ENCODE measurements at regions not wholly inside any gene's neighbourhood (a gene's known extent, or its start where the extent isn't known, plus 50 kb on each side); places are given as distances from the start of the nearest gene placed in this dataset.

- Histone ChIP-seq H3K27me3 (no peaks in the 10 kb centered on the region), H3K36me3 (no peaks in the 10 kb centered on the region), H3K27ac (no peak overlapping the region), H3K4me3 (no peak overlapping the region), H3K9me3 (no peaks in the 10 kb centered on the region), H3K4me1 (peaks cover 0 to 12% (median 0%) of the 10 kb centered on the region in 12 donors)
- ATAC-seq, result no peak
- no peak for DNase-seq
- intact Hi-C loops (cut with DNase I), result no loop called here
- no peak for TF ChIP-seq POLR2A (IDR thresholded peaks at IDR 0.05)
These were observed 130.4 kb upstream of the SPRY1 start for GRCh38 chr4:123266221-123266620.

- no peak for ATAC-seq
- H3K27ac ChIP-seq, result no peak overlapping the region
- no peak overlapping the region for H3K4me3 ChIP-seq
- H3K36me3 ChIP-seq, result no peaks in the 10 kb centered on the region
- DNase-seq, result no peak
- H3K4me1 ChIP-seq, result peaks cover 0 to 3% (median 0%) of the 10 kb centered on the region in 12 donors
- WGBS, 4 donors, result 94 to 99% (median 97%) methylated on average over 3 of the region's 3 CpGs
- no peak for TF ChIP-seq POLR2A (IDR thresholded peaks at IDR 0.05)
- TF ChIP-seq CTCF (IDR thresholded peaks at IDR 0.05), result no peak
- H3K27me3 ChIP-seq, result no peaks in the 10 kb centered on the region
- no peaks in the 10 kb centered on the region for H3K9me3 ChIP-seq
- intact Hi-C loops (cut with DNase I), result no loop called here
These were observed 117.8 kb upstream of the SPRY1 start for GRCh38 chr4:123278755-123279154.

- TF ChIP-seq CTCF (IDR thresholded peaks at IDR 0.05) (no peak), POLR2A (IDR thresholded peaks at IDR 0.05) (no peak)
- Histone ChIP-seq H3K27me3 (no peaks in the 10 kb centered on the region), H3K4me3 (no peak overlapping the region), H3K4me1 (peaks cover 0 to 21% (median 5%) of the 10 kb centered on the region in 12 donors), H3K36me3 (no peaks in the 10 kb centered on the region), H3K27ac (no peak overlapping the region), H3K9me3 (no peaks in the 10 kb centered on the region)
- 97 to 98% (median 97%) methylated on average over 3 of the region's 3 CpGs for WGBS, 4 donors
- ATAC-seq (no peak), DNase-seq (no peak)
- intact Hi-C loops (cut with DNase I), result no loop called here
These were observed 113.2 kb upstream of the SPRY1 start for GRCh38 chr4:123283371-123283895.

GRCh38 chr4:123284168-123284567, 112.4 kb upstream of the SPRY1 start:
- peak in 2 of 4 donors; percentile 52 to 57 for ATAC-seq
- H3K9me3 ChIP-seq, result peaks cover 0 to under 1% (median 0%) of the 10 kb centered on the region in 12 donors

More at GRCh38 chr4:123284168-123284567, 112.4 kb upstream of the SPRY1 start:
- DNase-seq, result no peak
- Histone ChIP-seq H3K27me3 (no peaks in the 10 kb centered on the region), H3K4me1 (peaks cover 0 to 21% (median 5%) of the 10 kb centered on the region in 12 donors), H3K4me3 (no peak overlapping the region), H3K27ac (peak overlapping the region in 3 of 12 donors; percentile 11 to 45 (median 43)), H3K36me3 (no peaks in the 10 kb centered on the region)
- TF ChIP-seq CTCF (IDR thresholded peaks at IDR 0.05) (no peak), POLR2A (IDR thresholded peaks at IDR 0.05) (no peak)
- 29 to 49% (median 34%) methylated on average over 2 of the region's 2 CpGs for WGBS, 4 donors
- intact Hi-C loops (cut with DNase I), result no loop called here

Data from heart left ventricle (tissue), 16 donors.